Tongue (tissue), 1 donor: ENCODE measurements at regions not wholly inside any gene's neighbourhood (a gene's known extent, or its start where the extent isn't known, plus 50 kb on each side); places are given as distances from the start of the nearest gene placed in this dataset.
"Not testable (repeated sequence)": the region's sequence is repeated elsewhere in the genome, so short reads cannot be mapped to it uniquely, and the experiment has no call there.

ENCODE experiments used
- DNase-seq: peaks from one replicate; pipeline ENCODE4 v3.0.0-alpha.2; 2015

DNA sequence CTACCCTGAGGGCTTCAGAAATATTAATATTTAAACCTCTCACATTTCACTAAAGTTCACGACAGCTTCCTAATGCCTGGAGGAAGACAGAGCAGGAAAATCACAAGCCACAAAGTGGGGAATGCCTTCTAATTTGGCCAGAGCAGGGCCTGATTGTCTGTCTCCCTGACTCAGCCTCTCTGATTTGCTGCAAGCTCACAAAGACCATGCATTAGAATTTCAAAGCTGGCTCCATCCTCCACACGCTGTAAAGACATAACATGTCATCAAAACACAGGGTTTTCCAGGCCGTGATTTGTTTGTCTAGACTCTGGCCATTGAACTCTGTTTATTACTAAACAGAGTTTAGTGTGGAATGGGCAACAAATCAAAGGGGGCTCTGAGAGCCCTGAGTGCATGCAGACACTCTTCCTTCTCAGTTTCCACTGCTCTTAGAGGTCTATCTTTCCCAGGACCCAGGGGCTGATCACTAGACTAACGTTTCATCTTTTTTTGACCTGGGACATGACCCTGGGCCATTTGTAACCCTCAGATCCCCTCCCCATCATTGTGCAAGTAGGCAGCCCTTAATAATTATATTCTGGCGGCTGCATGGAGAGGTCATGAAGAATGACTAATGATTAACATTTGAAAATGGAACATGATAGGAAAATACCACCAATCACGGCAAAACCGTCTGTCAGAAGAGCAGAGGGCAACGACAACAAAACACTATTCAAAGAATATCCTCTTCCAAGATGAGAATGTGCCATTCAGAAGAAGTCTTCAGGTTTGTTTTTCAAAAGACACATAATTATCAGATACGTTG lies 140.2 kb downstream of the ENC1 start:
- peak; percentile 28 for DNase-seq

GRCh38 chr5:74499256-74500050 lies 141.1 kb downstream of the ENC1 start:
- DNase-seq = peak; percentile 64

DNA sequence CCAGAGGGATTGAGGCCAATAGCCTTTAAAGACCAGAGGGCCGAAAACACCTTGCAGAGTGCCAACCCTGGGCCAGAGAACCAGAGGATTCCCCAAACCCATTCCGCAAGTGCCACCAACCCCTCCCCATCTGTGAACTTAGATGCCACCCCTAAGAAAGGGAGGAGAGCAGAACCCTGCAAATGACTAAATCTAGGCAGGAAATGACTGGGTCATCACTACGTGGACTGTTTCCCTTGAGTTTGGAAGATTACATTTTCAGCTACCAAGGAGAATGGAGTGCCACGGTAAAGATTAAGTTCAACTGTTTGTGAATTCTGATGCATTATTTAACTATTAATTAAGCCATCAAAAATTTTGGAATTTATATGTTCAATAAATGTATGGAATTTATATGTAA lies 142.8 kb downstream of the ENC1 start:
- DNase-seq = no peak

- DNase-seq = no peak
Observed at GRCh38 chr5:74493411-74493810, 147.1 kb downstream of the ENC1 start.

GRCh38 chr5:74492230-74492629 lies 148.3 kb downstream of the ENC1 start:
- no peak for DNase-seq

DNA sequence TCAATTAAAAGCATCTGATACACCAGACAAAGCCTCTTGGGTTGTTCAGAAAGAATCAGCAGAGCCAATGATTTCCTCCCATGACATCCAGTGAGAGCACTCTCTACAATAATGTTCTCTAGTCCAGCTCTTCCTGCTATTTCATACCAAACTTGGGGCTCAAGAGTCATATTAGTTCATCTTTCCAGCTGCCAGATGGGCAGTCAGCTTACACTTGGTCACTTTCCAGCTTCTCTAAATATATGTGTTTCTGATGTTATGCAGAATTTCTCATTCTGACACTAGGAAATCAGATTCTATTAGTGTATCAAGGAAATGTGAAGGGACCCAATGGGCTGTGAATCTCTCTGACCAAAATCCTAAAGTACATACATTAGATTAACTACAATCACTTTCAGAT lies 148.9 kb downstream of the ENC1 start:
- DNase-seq = peak; percentile 39

DNA sequence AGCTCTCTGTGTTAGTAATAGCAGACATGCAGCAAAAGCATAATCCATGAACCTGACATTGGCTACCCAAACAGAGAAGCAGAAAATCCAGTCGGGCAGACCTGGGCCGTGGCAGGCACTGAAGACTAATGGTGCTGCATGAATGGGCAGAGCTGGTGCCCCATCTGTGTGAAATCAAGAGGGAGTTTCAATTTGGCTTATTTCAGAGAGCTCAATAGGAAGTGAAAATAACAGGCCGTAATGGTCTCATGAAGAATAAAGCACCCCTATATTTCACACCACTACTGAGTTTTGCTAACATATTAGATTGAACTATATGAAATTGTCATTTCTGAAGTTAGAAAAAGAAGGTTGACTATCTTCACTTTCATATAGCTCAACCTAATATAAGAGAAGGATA lies 149.7 kb downstream of the ENC1 start:
- DNase-seq = no peak

- DNase-seq = peak; percentile 16
Observed at GRCh38 chr5:74482990-74483389, 157.5 kb downstream of the ENC1 start.

GRCh38 chr5:74482523-74482922 lies 158.0 kb downstream of the ENC1 start:
- peak; percentile 53 for DNase-seq

- DNase-seq = not testable (repeated sequence)
Observed at GRCh38 chr5:74481357-74481756, 159.2 kb downstream of the ENC1 start.

DNA sequence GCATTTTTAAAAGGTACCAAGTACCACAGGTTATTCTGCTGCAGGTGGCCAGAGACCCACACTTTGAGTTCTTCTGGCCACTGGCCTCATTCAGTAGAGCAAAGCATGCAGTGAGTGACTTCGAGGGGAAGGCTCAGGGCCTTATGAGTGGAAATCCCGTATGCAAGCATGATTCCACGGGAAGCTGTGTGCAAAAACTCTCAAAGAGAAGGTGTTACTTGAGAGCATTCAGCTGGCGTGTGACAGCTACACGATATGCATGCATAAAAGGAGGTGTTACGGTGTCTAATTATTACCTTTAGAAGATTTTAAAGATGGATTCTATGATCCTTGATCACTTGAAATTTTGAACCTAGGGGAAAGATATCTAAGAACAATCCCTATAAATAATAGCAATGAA lies 160.3 kb downstream of the ENC1 start:
- peak; percentile 10 for DNase-seq

- no peak for DNase-seq
Observed at GRCh38 chr5:74478328-74478727, 162.2 kb downstream of the ENC1 start.

DNA sequence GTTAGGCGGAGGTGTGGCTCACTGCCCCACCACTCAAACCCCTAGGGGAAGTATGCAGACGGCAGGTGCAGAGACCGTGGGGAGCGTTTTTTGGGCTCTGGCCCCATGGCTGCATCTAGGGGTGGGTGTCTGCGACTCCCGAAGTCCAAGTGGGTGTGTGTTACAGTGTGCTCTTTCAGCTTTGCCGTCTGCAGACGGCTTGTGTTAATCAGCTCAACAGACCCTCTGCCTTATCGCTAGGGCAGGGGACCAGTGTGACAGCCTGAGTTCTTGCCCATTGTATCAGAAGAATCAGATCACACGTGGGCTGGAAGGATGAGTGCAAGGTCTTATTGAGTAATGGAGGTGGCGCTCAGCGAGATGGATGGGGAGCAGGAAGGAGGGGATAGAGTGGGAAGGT lies 162.8 kb downstream of the ENC1 start:
- no peak for DNase-seq

- DNase-seq = no peak
Observed at GRCh38 chr5:74476819-74477453, 163.6 kb downstream of the ENC1 start.

- DNase-seq = no peak
Observed at GRCh38 chr5:74476046-74476818, 164.3 kb downstream of the ENC1 start.

GRCh38 chr5:74471875-74472274 lies 168.7 kb downstream of the ENC1 start:
- no peak for DNase-seq

GRCh38 chr5:74469234-74469994 lies 171.1 kb downstream of the ENC1 start:
- no peak for DNase-seq

- no peak for DNase-seq
Observed at GRCh38 chr5:74468421-74468820, 172.1 kb downstream of the ENC1 start.

DNA sequence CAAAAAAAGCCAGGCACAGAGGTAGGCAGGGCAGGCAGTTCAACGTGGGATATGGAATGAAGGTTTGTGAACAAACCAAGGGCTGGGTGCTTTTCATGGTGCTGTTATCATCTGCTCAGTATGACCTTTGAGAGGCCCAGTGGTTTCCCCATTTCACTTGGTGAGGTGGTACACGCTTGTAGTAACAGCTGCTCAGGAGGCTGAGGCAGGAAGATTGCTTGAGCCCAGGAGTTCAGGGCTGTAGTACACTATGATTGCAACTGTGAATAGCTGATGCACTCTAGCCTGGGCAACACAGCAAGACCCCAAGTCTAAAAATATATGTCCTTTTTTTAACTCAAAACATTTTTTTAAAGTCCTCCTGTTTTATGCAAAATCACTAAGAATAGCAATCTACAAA lies 174.8 kb downstream of the ENC1 start:
- DNase-seq = no peak

DNA sequence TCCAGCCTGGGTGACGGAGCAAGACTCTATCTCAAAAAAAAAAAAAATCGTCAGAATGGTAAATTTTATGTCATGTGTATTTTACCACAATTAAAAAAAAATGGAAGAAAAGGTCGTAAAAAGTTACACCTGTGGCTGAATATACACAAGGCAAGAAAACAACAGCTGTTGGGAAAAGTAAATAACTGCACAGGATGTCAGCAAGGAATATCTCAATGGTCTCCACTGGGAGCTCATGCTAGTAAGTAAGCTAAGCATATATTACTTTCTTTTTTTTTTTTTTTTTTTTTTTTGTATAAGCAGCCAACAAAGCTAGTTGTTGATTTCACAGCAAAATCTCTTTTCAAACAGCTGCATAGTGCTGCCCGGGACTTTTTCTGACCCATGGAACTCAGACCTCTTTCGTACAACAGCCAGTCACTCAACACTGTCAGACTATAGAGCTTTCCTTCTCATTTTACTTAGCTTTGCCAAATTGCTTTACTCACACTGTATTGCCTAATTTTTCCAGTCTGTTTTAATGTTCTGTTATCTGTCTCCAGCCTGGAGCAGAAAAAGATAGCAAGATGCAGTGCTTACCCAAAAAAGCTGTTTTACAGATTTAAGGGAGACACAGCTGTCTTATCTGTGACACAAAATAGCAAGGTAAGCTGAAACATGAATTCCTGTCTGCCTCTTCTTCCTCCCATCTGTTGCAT lies 175.9 kb downstream of the ENC1 start:
- peak; percentile 86 for DNase-seq

DNA sequence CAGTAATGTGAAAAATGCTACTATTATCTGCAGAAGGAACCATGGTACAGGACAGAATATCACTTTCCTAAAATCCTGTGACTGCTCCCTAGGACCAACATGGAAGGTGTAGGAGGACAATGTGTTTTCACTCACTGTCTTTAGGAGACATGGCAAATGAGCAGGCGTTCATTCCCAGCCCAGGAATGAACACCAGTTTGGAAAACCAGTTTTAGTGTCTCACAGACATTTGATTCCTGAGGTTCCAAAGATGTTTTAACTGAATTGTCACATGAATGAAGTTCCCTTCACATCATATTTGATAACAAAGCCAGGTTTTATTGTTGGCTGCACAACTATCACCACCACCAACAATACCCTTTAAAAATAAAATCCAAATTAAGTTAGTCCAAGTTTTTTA lies 178.2 kb downstream of the ENC1 start:
- no peak for DNase-seq
